Ishikawa (cell line): ENCODE measurements at regions not wholly inside any gene's neighbourhood (a gene's known extent, or its start where the extent isn't known, plus 50 kb on each side); places are given as distances from the start of the nearest gene placed in this dataset.

Source experiments
- CEBPB ChIP-seq: IDR thresholded peaks from 2 replicates; pipeline ENCODE4 v1.6.1; 2012
- CREB1 ChIP-seq: IDR thresholded peaks from 2 replicates; pipeline ENCODE4 v1.6.1; 2012; ENCODE audit warnings: low read depth
- EGR1 ChIP-seq: IDR thresholded peaks from 2 replicates; pipeline ENCODE4 v1.6.1; 2012
- EP300 ChIP-seq: IDR thresholded peaks from 2 replicates; pipeline ENCODE4 v1.6.1; 2012; ENCODE audit warnings: borderline replicate concordance
- FOXM1 ChIP-seq: IDR thresholded peaks from 2 replicates; pipeline ENCODE4 v1.6.1; 2012; ENCODE audit warnings: low read depth, borderline replicate concordance
- NFIC ChIP-seq: IDR thresholded peaks from 2 replicates; pipeline ENCODE4 v1.6.1; 2012
- RAD21 ChIP-seq: IDR thresholded peaks from 2 replicates; pipeline ENCODE4 v1.6.1; 2012; ENCODE audit warnings: low read depth
- TAF1 ChIP-seq: IDR thresholded peaks from 2 replicates; pipeline ENCODE4 v1.6.1; 2012; ENCODE audit warnings: low read depth, mild to moderate bottlenecking
- TCF12 ChIP-seq: IDR thresholded peaks from 2 replicates; pipeline ENCODE4 v1.6.1; 2012; ENCODE audit warnings: low read depth
- TEAD4 ChIP-seq: IDR thresholded peaks from 2 replicates; pipeline ENCODE4 v1.6.1; 2012
- YY1 ChIP-seq: IDR thresholded peaks from 2 replicates; pipeline ENCODE4 v1.6.1; 2012; ENCODE audit warnings: low read depth
- ZBTB7A ChIP-seq: IDR thresholded peaks from 2 replicates; pipeline ENCODE4 v1.6.1; 2012; ENCODE audit warnings: low read depth
- TF ChIP-seq, protein P1 (sequence below): IDR thresholded peaks from 2 replicates; pipeline ENCODE4 v1.6.1; 2012
- TF ChIP-seq, protein P2 (sequence below): IDR thresholded peaks from 2 replicates; pipeline ENCODE4 v1.6.1; 2012; ENCODE audit warnings: low read depth, mild to moderate bottlenecking
- TF ChIP-seq, protein P3 (sequence below): IDR thresholded peaks from 2 replicates; pipeline ENCODE4 v1.6.1; 2012

DNA sequence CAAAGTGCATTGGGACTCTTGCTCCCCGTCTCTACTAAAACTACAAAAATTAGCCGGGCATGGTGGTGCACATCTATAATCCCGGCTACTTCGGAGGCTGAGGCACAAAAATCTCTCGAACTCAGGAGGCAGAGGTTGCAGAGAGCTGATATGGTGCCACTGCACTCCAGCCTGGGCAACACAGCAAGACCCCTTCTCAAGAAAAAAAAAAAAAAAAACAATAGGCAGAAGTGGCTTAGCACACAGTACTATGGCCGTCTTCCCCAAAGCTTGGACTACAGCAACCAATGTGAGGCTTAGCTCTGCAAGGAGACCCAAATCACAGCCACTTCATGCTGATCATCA is 162.8 kb upstream of the PRDX4 start:
- TF ChIP-seq TEAD4 (no peak), EGR1 (no peak), RAD21 (no peak), YY1 (no peak)
- TF ChIP-seq, protein P1, sequence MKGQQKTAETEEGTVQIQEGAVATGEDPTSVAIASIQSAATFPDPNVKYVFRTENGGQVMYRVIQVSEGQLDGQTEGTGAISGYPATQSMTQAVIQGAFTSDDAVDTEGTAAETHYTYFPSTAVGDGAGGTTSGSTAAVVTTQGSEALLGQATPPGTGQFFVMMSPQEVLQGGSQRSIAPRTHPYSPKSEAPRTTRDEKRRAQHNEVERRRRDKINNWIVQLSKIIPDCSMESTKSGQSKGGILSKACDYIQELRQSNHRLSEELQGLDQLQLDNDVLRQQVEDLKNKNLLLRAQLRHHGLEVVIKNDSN, result no peak

- no peak for TF ChIP-seq RAD21
- TF ChIP-seq EP300, result no peak
- TF ChIP-seq, protein P2, sequence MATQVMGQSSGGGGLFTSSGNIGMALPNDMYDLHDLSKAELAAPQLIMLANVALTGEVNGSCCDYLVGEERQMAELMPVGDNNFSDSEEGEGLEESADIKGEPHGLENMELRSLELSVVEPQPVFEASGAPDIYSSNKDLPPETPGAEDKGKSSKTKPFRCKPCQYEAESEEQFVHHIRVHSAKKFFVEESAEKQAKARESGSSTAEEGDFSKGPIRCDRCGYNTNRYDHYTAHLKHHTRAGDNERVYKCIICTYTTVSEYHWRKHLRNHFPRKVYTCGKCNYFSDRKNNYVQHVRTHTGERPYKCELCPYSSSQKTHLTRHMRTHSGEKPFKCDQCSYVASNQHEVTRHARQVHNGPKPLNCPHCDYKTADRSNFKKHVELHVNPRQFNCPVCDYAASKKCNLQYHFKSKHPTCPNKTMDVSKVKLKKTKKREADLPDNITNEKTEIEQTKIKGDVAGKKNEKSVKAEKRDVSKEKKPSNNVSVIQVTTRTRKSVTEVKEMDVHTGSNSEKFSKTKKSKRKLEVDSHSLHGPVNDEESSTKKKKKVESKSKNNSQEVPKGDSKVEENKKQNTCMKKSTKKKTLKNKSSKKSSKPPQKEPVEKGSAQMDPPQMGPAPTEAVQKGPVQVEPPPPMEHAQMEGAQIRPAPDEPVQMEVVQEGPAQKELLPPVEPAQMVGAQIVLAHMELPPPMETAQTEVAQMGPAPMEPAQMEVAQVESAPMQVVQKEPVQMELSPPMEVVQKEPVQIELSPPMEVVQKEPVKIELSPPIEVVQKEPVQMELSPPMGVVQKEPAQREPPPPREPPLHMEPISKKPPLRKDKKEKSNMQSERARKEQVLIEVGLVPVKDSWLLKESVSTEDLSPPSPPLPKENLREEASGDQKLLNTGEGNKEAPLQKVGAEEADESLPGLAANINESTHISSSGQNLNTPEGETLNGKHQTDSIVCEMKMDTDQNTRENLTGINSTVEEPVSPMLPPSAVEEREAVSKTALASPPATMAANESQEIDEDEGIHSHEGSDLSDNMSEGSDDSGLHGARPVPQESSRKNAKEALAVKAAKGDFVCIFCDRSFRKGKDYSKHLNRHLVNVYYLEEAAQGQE, result no peak
- no peak for TF ChIP-seq CEBPB
- TF ChIP-seq, protein P3, sequence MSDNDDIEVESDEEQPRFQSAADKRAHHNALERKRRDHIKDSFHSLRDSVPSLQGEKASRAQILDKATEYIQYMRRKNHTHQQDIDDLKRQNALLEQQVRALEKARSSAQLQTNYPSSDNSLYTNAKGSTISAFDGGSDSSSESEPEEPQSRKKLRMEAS, result no peak
- no peak for TF ChIP-seq TEAD4
- TF ChIP-seq YY1, result no peak
- no peak for TF ChIP-seq TCF12
- no peak for TF ChIP-seq CREB1
- TF ChIP-seq FOXM1, result no peak
- TF ChIP-seq EGR1, result no peak
- TF ChIP-seq TAF1, result no peak
- no peak for TF ChIP-seq NFIC
- TF ChIP-seq, protein P1, result no peak
Measured at GRCh38 chrX:23504895-23505294, 162.4 kb upstream of the PRDX4 start.

DNA sequence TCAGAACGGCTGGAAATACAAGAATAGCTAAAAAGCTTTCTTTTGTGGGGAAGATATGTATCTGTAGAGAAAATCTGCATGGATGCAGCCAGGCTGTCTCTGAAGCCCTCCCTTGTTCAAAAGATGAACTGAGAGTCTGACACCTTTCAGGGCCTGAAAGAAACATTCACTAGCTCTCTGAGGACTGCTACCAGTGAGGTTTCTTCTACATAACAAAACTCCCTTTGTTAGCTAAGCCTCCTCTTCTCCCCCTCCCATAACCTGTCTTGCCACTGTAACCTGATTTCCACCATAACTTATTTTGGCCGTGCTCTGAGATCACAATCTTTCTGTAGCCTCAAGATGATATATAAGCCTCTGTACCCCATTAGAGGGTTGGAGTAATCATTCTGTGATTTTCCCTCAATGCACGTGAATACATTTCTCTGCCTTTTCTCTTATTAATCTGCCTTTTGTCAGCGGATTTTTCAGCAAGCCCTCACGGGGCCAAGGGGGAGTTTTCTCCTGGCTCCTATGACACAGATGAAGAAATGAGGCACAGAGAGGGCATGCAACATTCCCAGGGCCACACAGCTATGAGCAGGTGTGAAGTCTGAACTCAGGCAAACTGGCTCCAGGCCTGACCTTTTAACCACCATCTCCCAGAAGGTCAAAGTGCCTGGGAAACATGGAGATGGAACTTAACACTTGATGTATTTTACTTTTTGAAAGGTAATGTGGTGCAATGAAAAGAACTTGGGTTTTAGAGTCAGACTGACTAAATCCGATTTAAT is 161.6 kb upstream of the PRDX4 start:
- TF ChIP-seq, protein P3, result no peak
- no peak for TF ChIP-seq EP300
- TF ChIP-seq, protein P2, result no peak
- no peak for TF ChIP-seq FOXM1
- TF ChIP-seq ZBTB7A, result no peak
- TF ChIP-seq CREB1, result no peak
- TF ChIP-seq TEAD4, result no peak
- no peak for TF ChIP-seq RAD21

DNA sequence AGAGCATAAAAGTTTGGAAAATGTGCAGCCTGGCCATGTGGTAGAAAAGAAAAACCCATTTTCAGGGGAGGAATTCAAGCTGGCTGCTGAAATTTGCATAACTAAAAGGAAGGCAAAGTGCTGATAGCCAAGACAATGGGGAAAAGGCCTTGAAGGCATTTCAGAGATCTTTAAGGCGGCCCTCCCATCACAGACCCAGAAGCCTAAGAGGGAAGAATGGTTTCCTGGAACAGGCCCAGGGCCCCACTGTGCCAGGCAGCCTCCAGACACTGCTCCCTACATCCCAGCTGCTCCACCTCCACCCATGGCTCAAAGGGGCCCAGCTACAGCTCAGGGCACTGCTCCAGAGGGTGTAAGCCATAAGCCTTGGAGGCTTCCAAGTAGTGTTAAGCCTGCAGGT is 158.0 kb upstream of the PRDX4 start:
- TF ChIP-seq, protein P2, result no peak
- TF ChIP-seq CREB1, result no peak
- no peak for TF ChIP-seq RAD21
- TF ChIP-seq YY1, result no peak
- TF ChIP-seq TEAD4, result no peak
- no peak for TF ChIP-seq TAF1
- TF ChIP-seq ZBTB7A, result no peak
- no peak for TF ChIP-seq CEBPB
- TF ChIP-seq FOXM1, result no peak
- TF ChIP-seq TCF12, result no peak
- no peak for TF ChIP-seq EGR1
- TF ChIP-seq NFIC, result no peak; the same call in 1 of the 2 replicates

DNA sequence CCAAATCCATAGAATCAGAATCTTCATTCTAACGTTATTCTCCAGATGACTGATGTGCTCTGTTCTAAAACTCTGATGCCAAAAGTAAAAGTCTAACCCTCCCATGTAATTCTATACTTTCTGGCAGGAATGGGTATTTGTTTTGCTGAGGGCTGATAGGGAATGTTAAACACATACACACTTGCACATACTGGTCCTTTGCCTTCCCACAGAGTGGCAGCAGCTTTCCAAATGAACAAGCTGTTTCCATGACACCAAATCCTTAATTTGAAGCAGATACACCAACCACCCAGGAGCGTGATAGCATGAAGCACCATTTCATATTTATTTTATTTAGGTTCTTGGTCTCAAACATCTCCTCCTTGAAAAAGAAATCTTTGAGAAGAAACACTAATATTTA is 155.5 kb upstream of the PRDX4 start:
- TF ChIP-seq, protein P3, result no peak
- TF ChIP-seq, protein P2, result no peak
- no peak for TF ChIP-seq RAD21
- no peak for TF ChIP-seq CREB1
- no peak for TF ChIP-seq NFIC
- TF ChIP-seq FOXM1, result no peak
- TF ChIP-seq YY1, result no peak
- no peak for TF ChIP-seq ZBTB7A
- no peak for TF ChIP-seq TCF12
- TF ChIP-seq TAF1, result no peak
- no peak for TF ChIP-seq CEBPB
- no peak for TF ChIP-seq TEAD4
- TF ChIP-seq, protein P1, result no peak
- TF ChIP-seq EGR1, result no peak
- no peak for TF ChIP-seq EP300
